ENCODE measurements at regions not wholly inside any gene's neighbourhood (a gene's known extent, or its start where the extent isn't known, plus 50 kb on each side); places are given as distances from the start of the nearest gene placed in this dataset.

DNA sequence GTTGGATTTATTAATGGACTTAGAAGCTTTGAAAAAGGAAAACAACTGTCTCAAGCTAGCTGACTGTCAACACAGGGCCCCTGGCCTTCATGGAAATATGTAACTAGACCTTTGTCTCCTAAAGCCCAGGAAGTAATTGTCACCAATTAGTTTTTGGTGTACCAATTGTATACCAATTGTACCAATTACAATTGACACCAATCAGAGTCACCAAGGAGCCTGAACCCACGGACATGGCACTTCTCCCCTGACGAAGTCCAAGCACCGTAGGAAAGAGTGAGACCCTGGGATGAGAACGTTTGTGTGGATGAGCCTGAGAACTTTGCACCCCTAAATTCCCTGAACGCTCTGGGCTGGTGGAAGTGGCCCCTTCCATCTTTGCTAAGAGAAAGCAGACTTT is 129.0 kb downstream of the ENGASE start:
- no peak overlapping the region for H3K4me3 ChIP-seq (ENCODE audit: low read depth, low read length)
- DNase-seq (ENCODE audit: low read depth), result no peak
- no peak for TF ChIP-seq CTCF (conservative IDR thresholded peaks at IDR 0.05; ENCODE audit: low read depth, low read length)

DNA sequence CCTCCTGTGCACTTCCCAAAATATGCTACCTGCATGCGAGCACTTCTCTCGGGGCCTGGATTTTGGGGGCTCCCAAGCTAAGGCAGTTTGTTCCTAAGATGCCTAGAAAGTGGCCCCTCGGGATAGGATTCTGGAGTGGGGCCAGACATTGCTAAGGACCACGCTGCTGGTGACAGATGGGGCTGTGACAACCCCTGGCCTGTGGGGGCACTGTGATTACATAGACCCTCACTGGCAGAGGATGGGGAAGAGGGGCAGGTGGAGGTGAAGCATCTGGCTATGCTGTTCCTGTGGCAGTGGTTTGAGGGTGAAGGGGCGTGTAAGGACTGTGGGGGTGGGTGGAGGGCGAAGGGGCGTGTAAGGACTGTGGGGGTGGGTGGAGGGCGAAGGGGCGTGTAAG is 128.4 kb downstream of the ENGASE start:
- H3K4me3 ChIP-seq (ENCODE audit: low read depth, low read length), result no peak overlapping the region
- DNase-seq (ENCODE audit: low read depth), result no peak
- no peak for TF ChIP-seq CTCF (conservative IDR thresholded peaks at IDR 0.05; ENCODE audit: low read depth, low read length)

- DNase-seq (ENCODE audit: low read depth), result no peak
- H3K4me3 ChIP-seq (ENCODE audit: low read depth, low read length), result no peak overlapping the region
- TF ChIP-seq CTCF (conservative IDR thresholded peaks at IDR 0.05; ENCODE audit: low read depth, low read length), result no peak
Measured at GRCh38 chr17:79202480-79202879, 127.9 kb downstream of the ENGASE start.

GRCh38 chr17:79201536-79202227 is 127.1 kb downstream of the ENGASE start:
- DNase-seq (ENCODE audit: low read depth), result no peak
- no peak for TF ChIP-seq CTCF (conservative IDR thresholded peaks at IDR 0.05; ENCODE audit: low read depth, low read length)

DNA sequence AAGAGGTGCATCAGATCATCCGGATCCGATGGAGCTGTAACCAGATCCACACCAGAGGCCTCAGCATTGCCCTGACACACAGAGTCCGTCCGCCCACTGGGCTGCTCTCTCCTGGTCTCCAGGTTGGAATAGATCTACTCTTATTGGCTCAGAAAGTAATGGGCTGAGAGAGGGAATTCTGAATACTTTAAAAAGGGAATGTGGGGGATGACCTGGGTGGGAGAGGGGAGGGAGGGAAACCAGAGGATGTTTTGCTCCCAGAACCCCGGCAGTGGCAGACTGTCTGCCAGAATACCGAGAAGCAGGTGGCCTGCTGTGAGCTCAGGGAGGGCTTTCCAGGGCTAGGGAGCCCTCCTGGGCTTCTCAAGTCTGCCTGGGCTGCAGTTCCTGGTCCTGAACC is 126.5 kb downstream of the ENGASE start:
- no peak overlapping the region for H3K4me3 ChIP-seq (ENCODE audit: low read depth, low read length)
- no peak for TF ChIP-seq CTCF (conservative IDR thresholded peaks at IDR 0.05; ENCODE audit: low read depth, low read length)
- no peak for DNase-seq (ENCODE audit: low read depth)

More at GRCh38 chr17:79201536-79202227, 127.1 kb downstream of the ENGASE start:
- no peak overlapping the region for H3K4me3 ChIP-seq (ENCODE audit: low read depth, low read length)

GRCh38 chr17:79196913-79197312 is 122.3 kb downstream of the ENGASE start:
- DNase-seq (ENCODE audit: low read depth), result no peak
- H3K4me3 ChIP-seq (ENCODE audit: low read depth, low read length), result no peak overlapping the region
- TF ChIP-seq CTCF (conservative IDR thresholded peaks at IDR 0.05; ENCODE audit: low read depth, low read length), result no peak

Measured in epithelial cell of proximal tubule (primary cell).